Right cardiac atrium (tissue), 5 donors: ENCODE measurements at regions not wholly inside any gene's neighbourhood (a gene's known extent, or its start where the extent isn't known, plus 50 kb on each side); places are given as distances from the start of the nearest gene placed in this dataset.
"Not testable (repeated sequence)": the region's sequence is repeated elsewhere in the genome, so short reads cannot be mapped to it uniquely, and the experiment has no call there.

Source experiments
- ATAC-seq, 2 donors: fragments of 200-7000 bp; cut with Tn5 transposase; one replicate each; pipeline versions ENCODE4 v1.8.0 to v1.9.1; 2020; ENCODE audit warnings: moderate library complexity in 2 of 2, mild to moderate bottlenecking in 1 of 2
- DNase-seq, 3 donors: peaks; one replicate each; pipeline ENCODE4 v3.0.0-alpha.2; 2020
- H3K27ac ChIP-seq: one replicate; pipeline ENCODE4 v1.5.1; 2013; ENCODE audit warnings: mild to moderate bottlenecking, low read length, control low read depth, moderate library complexity
- H3K27me3 ChIP-seq: one replicate; pipeline ENCODE4 v1.6.1; 2013; ENCODE audit not compliant: control insufficient read depth, insufficient read depth
- H3K4me1 ChIP-seq: one replicate; pipeline ENCODE4 v1.6.1; 2013; ENCODE audit warnings: low read length; ENCODE audit not compliant: control insufficient read depth, insufficient read depth
- H3K4me3 ChIP-seq: one replicate; pipeline ENCODE4 v1.5.1; 2013; ENCODE audit warnings: low read length, control low read depth
- H3K9me3 ChIP-seq: one replicate; pipeline ENCODE4 v1.6.1; 2013; ENCODE audit warnings: low read length; ENCODE audit not compliant: control insufficient read depth
- WGBS: extraction: QIAGEN DNeasy Blood & Tissue Kit; methylation state at CpG from one replicate; pipeline ENCODE4 v1.1.7; 2013; 5-methylcytosine and 5-hydroxymethylcytosine counted together
- intact Hi-C, 4 donors: fragments of 100-400 bp; cut with DNase I; formaldehyde crosslinking; loops; one replicate each; pipeline versions ENCODE4 v1.11.0 to v1.14.0; 2022 to 2023
- donor health status: healthy with polysubstance abuse.
- donor health status: DM: no; HTN: yes; CAD: no.
- donor health status: DM: no; HTN: no; CAD: no.
- donor health status: DM: no; HTN: yes; CAD: no; lungs with severe emphysema.
- donor health status: DM: yes; HTN: yes; CAD: no.

GRCh38 chr5:179456075-179456474 lies 94.3 kb upstream of the RUFY1 start:
- H3K4me3 ChIP-seq, ATAC-seq, DNase-seq, H3K27me3 ChIP-seq, H3K9me3 ChIP-seq, H3K4me1 ChIP-seq, H3K27ac ChIP-seq, intact Hi-C loops: not testable (repeated sequence)
- WGBS = 93% methylated on average over 10 of the region's 15 CpGs

- Histone ChIP-seq H3K9me3 (no peaks in the 10 kb centered on the region), H3K27ac (no peak overlapping the region), H3K4me3 (no peak overlapping the region), H3K4me1 (no peaks in the 10 kb centered on the region), H3K27me3 (no peaks in the 10 kb centered on the region)
- intact Hi-C loops = no loop called here
- no peak for DNase-seq
- 93% methylated on average over 15 of the region's 15 CpGs for WGBS
- ATAC-seq = no peak
Measured at GRCh38 chr5:179455320-179455719, 95.0 kb upstream of the RUFY1 start.

GRCh38 chr5:179454356-179454755 lies 96.0 kb upstream of the RUFY1 start:
- DNase-seq (no peak), ATAC-seq (no peak)
- intact Hi-C loops = no loop called here
- no peaks in the 10 kb centered on the region for H3K9me3 ChIP-seq
- H3K4me3 ChIP-seq = no peak overlapping the region
- WGBS = 69% methylated on average over 9 of the region's 9 CpGs
- no peak overlapping the region for H3K27ac ChIP-seq
- H3K4me1 ChIP-seq = no peaks in the 10 kb centered on the region
- no peaks in the 10 kb centered on the region for H3K27me3 ChIP-seq

GRCh38 chr5:179453616-179454015 lies 96.7 kb upstream of the RUFY1 start:
- no peaks in the 10 kb centered on the region for H3K4me1 ChIP-seq
- intact Hi-C loops = no loop called here
- H3K4me3 ChIP-seq = no peak overlapping the region
- WGBS = 85% methylated on average over 7 of the region's 7 CpGs
- no peak for DNase-seq
- no peak for ATAC-seq
- H3K9me3 ChIP-seq = no peaks in the 10 kb centered on the region
- no peaks in the 10 kb centered on the region for H3K27me3 ChIP-seq
- no peak overlapping the region for H3K27ac ChIP-seq

- DNase-seq (peak in 1 of 3 donors; percentile 16), ATAC-seq (peak in 1 of 2 donors; percentile 17)
- no peaks in the 10 kb centered on the region for H3K4me1 ChIP-seq
- 88% methylated on average over 20 of the region's 20 CpGs for WGBS
- intact Hi-C loops = no loop called here
- H3K27me3 ChIP-seq = no peaks in the 10 kb centered on the region
- H3K27ac ChIP-seq = no peak overlapping the region
- H3K4me3 ChIP-seq = no peak overlapping the region
- no peaks in the 10 kb centered on the region for H3K9me3 ChIP-seq
Measured at GRCh38 chr5:179452356-179453230, 97.8 kb upstream of the RUFY1 start.

GRCh38 chr5:179451828-179452196 lies 98.5 kb upstream of the RUFY1 start:
- H3K27ac ChIP-seq = no peak overlapping the region
- H3K4me1 ChIP-seq = no peaks in the 10 kb centered on the region
- intact Hi-C loops = no loop called here
- no peaks in the 10 kb centered on the region for H3K27me3 ChIP-seq
- 57% methylated on average over 4 of the region's 4 CpGs for WGBS
- H3K9me3 ChIP-seq = no peaks in the 10 kb centered on the region
- H3K4me3 ChIP-seq = no peak overlapping the region
- DNase-seq = peak in 1 of 3 donors; percentile 14
- ATAC-seq = no peak

- H3K4me1 ChIP-seq = no peaks in the 10 kb centered on the region
- H3K4me3 ChIP-seq = no peak overlapping the region
- intact Hi-C loops = no loop called here
- H3K9me3 ChIP-seq = no peaks in the 10 kb centered on the region
- 86% methylated on average over 15 of the region's 15 CpGs for WGBS
- DNase-seq = peak in 1 of 3 donors; percentile 21
- ATAC-seq = no peak
- no peaks in the 10 kb centered on the region for H3K27me3 ChIP-seq
- no peak overlapping the region for H3K27ac ChIP-seq
Measured at GRCh38 chr5:179451114-179451827, 99.1 kb upstream of the RUFY1 start.

- H3K4me3 ChIP-seq, H3K9me3 ChIP-seq, H3K4me1 ChIP-seq, H3K27ac ChIP-seq, intact Hi-C loops, ATAC-seq, H3K27me3 ChIP-seq: not testable (repeated sequence)
- DNase-seq = peak in 1 of 3 donors; percentile 13
- WGBS = 57% methylated on average over 3 of the region's 4 CpGs
Measured at GRCh38 chr5:179449950-179450349, 100.4 kb upstream of the RUFY1 start.

- H3K4me1 ChIP-seq, H3K4me3 ChIP-seq, H3K27me3 ChIP-seq, ATAC-seq, H3K9me3 ChIP-seq, DNase-seq, H3K27ac ChIP-seq, intact Hi-C loops: not testable (repeated sequence)
- no CpG with 5 or more reads among the region's 11 CpGs for WGBS
Measured at GRCh38 chr5:179448282-179448681, 102.1 kb upstream of the RUFY1 start.

- H3K4me3 ChIP-seq, H3K27ac ChIP-seq, intact Hi-C loops, ATAC-seq, DNase-seq, H3K9me3 ChIP-seq, H3K27me3 ChIP-seq, H3K4me1 ChIP-seq: not testable (repeated sequence)
- WGBS = 94% methylated on average over 3 of the region's 3 CpGs
Measured at GRCh38 chr5:179442289-179442688, 97.0 kb upstream of the ADAMTS2 start.

- H3K4me3 ChIP-seq = no peak overlapping the region
- intact Hi-C loops = no loop called here
- 80% methylated on average over 22 of the region's 22 CpGs for WGBS
- H3K9me3 ChIP-seq = no peaks in the 10 kb centered on the region
- no peaks in the 10 kb centered on the region for H3K4me1 ChIP-seq
- DNase-seq = peak in 1 of 3 donors; percentile 61
- H3K27me3 ChIP-seq = no peaks in the 10 kb centered on the region
- ATAC-seq = no peak
- H3K27ac ChIP-seq = no peak overlapping the region
Measured at GRCh38 chr5:179439181-179439985, 94.1 kb upstream of the ADAMTS2 start.
